SU-DHL-6 (cell line): ENCODE measurements at regions not wholly inside any gene's neighbourhood (a gene's known extent, or its start where the extent isn't known, plus 50 kb on each side); places are given as distances from the start of the nearest gene placed in this dataset.
"Not testable (repeated sequence)": the region's sequence is repeated elsewhere in the genome, so short reads cannot be mapped to it uniquely, and the experiment has no call there.

Source experiments
- H2AFZ ChIP-seq: fragments of 200-600 bp; sonication (generic); 2 replicates; pipeline ENCODE4 v1.6.1; 2014; ENCODE audit warnings: low read depth, mild to moderate bottlenecking, moderate library complexity, mixed read lengths, antibody characterized with exemption, low read length; ENCODE audit not compliant: severe bottlenecking
- H3F3A ChIP-seq: fragments of 200-600 bp; shearing (Covaris generic); 2 replicates; pipeline ENCODE4 v1.6.0; 2016; ENCODE audit warnings: antibody characterized with exemption, mild to moderate bottlenecking; ENCODE audit not compliant: insufficient read depth
- H3K27ac ChIP-seq: fragments of 200-600 bp; sonication (generic); 2 replicates; pipeline ENCODE4 v1.5.1; 2016; ENCODE audit warnings: low read depth, mild to moderate bottlenecking, low read length, moderate library complexity, mixed read lengths
- H3K27me3 ChIP-seq: fragments of 200-600 bp; sonication (generic), shearing (Covaris generic); 2 replicates; pipeline ENCODE4 v1.6.0; 2014; ENCODE audit warnings: mild to moderate bottlenecking, low read length
- H3K36me3 ChIP-seq: fragments of 200-600 bp; sonication (generic); 2 replicates; pipeline ENCODE4 v1.6.1; 2014; ENCODE audit warnings: mild to moderate bottlenecking, low read length, mixed read lengths
- H3K4me2 ChIP-seq: fragments of 300-600, 200-600 bp; shearing (Covaris generic), sonication (generic); 2 replicates; pipeline ENCODE4 v1.6.0; 2014; ENCODE audit warnings: low read length, low read depth, mild to moderate bottlenecking; ENCODE audit not compliant: poor library complexity, severe bottlenecking
- H3K4me3 ChIP-seq: fragments of 200-600 bp; sonication (generic); 2 replicates; pipeline ENCODE4 v1.5.1; 2014; ENCODE audit warnings: antibody characterized with exemption, low read length, mild to moderate bottlenecking, mixed read lengths; ENCODE audit not compliant: insufficient read depth, poor library complexity, severe bottlenecking
- H3K79me2 ChIP-seq: fragments of 200-600 bp; sonication (generic); 2 replicates; pipeline ENCODE4 v1.6.1; 2014; ENCODE audit warnings: mild to moderate bottlenecking, low read length, moderate library complexity; ENCODE audit not compliant: insufficient read depth
- H3K9ac ChIP-seq: fragments of 200-600 bp; sonication (generic); 2 replicates; pipeline ENCODE4 v1.7.0; 2014; ENCODE audit warnings: mild to moderate bottlenecking, low read length
- H3K9me2 ChIP-seq: fragments of 200-600 bp; sonication (generic); replicated peaks from 2 replicates; pipeline ENCODE4 v1.6.1; 2014; ENCODE audit warnings: low read length; ENCODE audit not compliant: insufficient read depth
- H3K9me3 ChIP-seq: fragments of 200-600 bp; sonication (generic); 2 replicates; pipeline ENCODE4 v1.6.1; 2014; ENCODE audit warnings: low read length, mixed read lengths; ENCODE audit not compliant: insufficient read depth
- H4K20me1 ChIP-seq: fragments of 200-600 bp; sonication (generic); 2 replicates; pipeline ENCODE4 v1.6.1; 2014; ENCODE audit warnings: low read depth, mild to moderate bottlenecking, antibody characterized with exemption, low read length, moderate library complexity, mixed read lengths
- CTCF ChIP-seq: fragments of 200-600 bp; sonication (generic); IDR thresholded peaks from one replicate; pipeline ENCODE4 v1.5.1; 2017; ENCODE audit warnings: antibody characterized with exemption, mild to moderate bottlenecking, low read length, moderate library complexity; ENCODE audit not compliant: insufficient read depth, poor library complexity, severe bottlenecking
- EZH2phosphoT487 ChIP-seq: fragments of 200-600 bp; sonication (generic), shearing (Covaris generic); conservative IDR thresholded peaks from 2 replicates; pipeline ENCODE4 v1.6.1; 2018; ENCODE audit warnings: mild to moderate bottlenecking, antibody characterized with exemption, low read length, moderate library complexity, mixed read lengths

GRCh38 chr1:105083611-105084010, 1333.9 kb downstream of the AMY1C start:
- no peak overlapping the region for H2AFZ ChIP-seq

GRCh38 chr1:105087506-105087905, 1337.8 kb downstream of the AMY1C start:
- H3K27ac ChIP-seq, result no peak overlapping the region
- H3K36me3 ChIP-seq, result no peaks in the 10 kb centered on the region
- no peaks in the 10 kb centered on the region for H3K27me3 ChIP-seq
- no peak overlapping the region for H3K9ac ChIP-seq
- H3K9me3 ChIP-seq, result no peaks in the 10 kb centered on the region
- H3F3A ChIP-seq, result no peaks in the 10 kb centered on the region
- no peak overlapping the region for H3K4me3 ChIP-seq
- H3K4me2 ChIP-seq, result no peak overlapping the region
- no peaks in the 10 kb centered on the region for H3K9me2 ChIP-seq
- no peaks in the 10 kb centered on the region for H3K79me2 ChIP-seq
- no peak overlapping the region for H2AFZ ChIP-seq
- TF ChIP-seq CTCF (no peak), EZH2phosphoT487 (no peak)
- H4K20me1 ChIP-seq, result no peaks in the 10 kb centered on the region

More at GRCh38 chr1:105083611-105084010, 1333.9 kb downstream of the AMY1C start:
- Histone ChIP-seq H3F3A (no peaks in the 10 kb centered on the region), H3K4me2 (no peak overlapping the region), H3K9ac (no peak overlapping the region), H3K27me3 (no peaks in the 10 kb centered on the region), H3K9me2 (no peaks in the 10 kb centered on the region), H3K36me3 (no peaks in the 10 kb centered on the region), H3K9me3 (no peaks in the 10 kb centered on the region), H3K4me3 (no peak overlapping the region), H3K79me2 (no peaks in the 10 kb centered on the region), H3K27ac (no peak overlapping the region), H4K20me1 (no peaks in the 10 kb centered on the region)
- TF ChIP-seq EZH2phosphoT487 (no peak), CTCF (no peak)

GRCh38 chr1:105088166-105088565, 1338.5 kb downstream of the AMY1C start:
- Histone ChIP-seq H3K4me2 (no peak overlapping the region), H3K79me2 (no peaks in the 10 kb centered on the region), H3F3A (no peaks in the 10 kb centered on the region), H2AFZ (no peak overlapping the region), H4K20me1 (no peaks in the 10 kb centered on the region), H3K9ac (no peak overlapping the region), H3K27ac (no peak overlapping the region), H3K36me3 (no peaks in the 10 kb centered on the region), H3K9me2 (no peaks in the 10 kb centered on the region), H3K4me3 (no peak overlapping the region), H3K27me3 (no peaks in the 10 kb centered on the region), H3K9me3 (no peaks in the 10 kb centered on the region)
- TF ChIP-seq CTCF (no peak), EZH2phosphoT487 (no peak)

GRCh38 chr1:105093893-105094292, 1344.2 kb downstream of the AMY1C start:
- not testable (repeated sequence) for H3K9ac ChIP-seq, H3K9me3 ChIP-seq, H2AFZ ChIP-seq, H3K79me2 ChIP-seq, H3K27me3 ChIP-seq, H4K20me1 ChIP-seq, H3K4me2 ChIP-seq, H3K4me3 ChIP-seq, H3F3A ChIP-seq, H3K9me2 ChIP-seq, H3K36me3 ChIP-seq, H3K27ac ChIP-seq
